Spleen (tissue), 7 donors: ENCODE measurements at regions not wholly inside any gene's neighbourhood (a gene's known extent, or its start where the extent isn't known, plus 50 kb on each side); places are given as distances from the start of the nearest gene placed in this dataset.

Experiments
- POLR2AphosphoS5 ChIP-seq, 3 donors: sonication (generic); formaldehyde crosslinking; IDR thresholded peaks; one replicate each; pipeline ENCODE4 v1.5.1; 2017; ENCODE audit warnings: antibody characterized with exemption in 3 of 3
- TF ChIP-seq, protein P1 (sequence below), 11 experiments: fragments of 200-600 bp in 7 of 11; fragments of 450-650 bp in 4 of 11; sonication (generic) in 4 of 11; IDR thresholded peaks in 8 of 11; conservative IDR thresholded peaks in 3 of 11; 1 replicate in 7 of 11; 2 replicates in 4 of 11; pipeline versions ENCODE4 v1.4.0 to v1.8.0; 2016 to 2021; ENCODE audit warnings: antibody characterized with exemption in 11 of 11, inconsistent platforms in 4 of 11, mild to moderate bottlenecking in 1 of 11
- donor health status: DM: no; HTN: no; CAD: no; lungs with moderate emphysema.
- donor health status: DM: no; HTN: no; CAD: no.
- donor health status: DM: no; HTN: no; CAD: no.

DNA sequence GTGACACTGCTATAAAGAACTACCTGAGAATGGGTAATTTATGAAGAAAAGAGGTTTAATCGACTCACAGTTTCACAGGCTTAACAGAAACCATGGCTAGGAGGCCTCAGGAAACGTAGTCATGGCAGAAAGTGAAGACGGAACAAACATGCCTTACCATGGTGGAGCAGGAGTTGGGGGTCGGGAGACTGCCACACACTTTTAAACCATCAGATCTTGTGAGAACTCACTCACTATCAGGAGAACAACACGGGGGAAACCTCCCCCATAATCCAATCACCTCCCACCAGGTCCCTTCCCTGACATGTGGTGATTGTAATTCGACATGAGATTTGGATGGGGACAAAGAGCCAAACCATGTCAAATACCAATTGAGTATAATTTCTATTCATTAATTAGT lies 2392.6 kb upstream of the C9orf72 start:
- no peak for TF ChIP-seq POLR2AphosphoS5 (IDR thresholded peaks at IDR 0.05)
- TF ChIP-seq, protein P1, sequence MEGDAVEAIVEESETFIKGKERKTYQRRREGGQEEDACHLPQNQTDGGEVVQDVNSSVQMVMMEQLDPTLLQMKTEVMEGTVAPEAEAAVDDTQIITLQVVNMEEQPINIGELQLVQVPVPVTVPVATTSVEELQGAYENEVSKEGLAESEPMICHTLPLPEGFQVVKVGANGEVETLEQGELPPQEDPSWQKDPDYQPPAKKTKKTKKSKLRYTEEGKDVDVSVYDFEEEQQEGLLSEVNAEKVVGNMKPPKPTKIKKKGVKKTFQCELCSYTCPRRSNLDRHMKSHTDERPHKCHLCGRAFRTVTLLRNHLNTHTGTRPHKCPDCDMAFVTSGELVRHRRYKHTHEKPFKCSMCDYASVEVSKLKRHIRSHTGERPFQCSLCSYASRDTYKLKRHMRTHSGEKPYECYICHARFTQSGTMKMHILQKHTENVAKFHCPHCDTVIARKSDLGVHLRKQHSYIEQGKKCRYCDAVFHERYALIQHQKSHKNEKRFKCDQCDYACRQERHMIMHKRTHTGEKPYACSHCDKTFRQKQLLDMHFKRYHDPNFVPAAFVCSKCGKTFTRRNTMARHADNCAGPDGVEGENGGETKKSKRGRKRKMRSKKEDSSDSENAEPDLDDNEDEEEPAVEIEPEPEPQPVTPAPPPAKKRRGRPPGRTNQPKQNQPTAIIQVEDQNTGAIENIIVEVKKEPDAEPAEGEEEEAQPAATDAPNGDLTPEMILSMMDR (IDR thresholded peaks at IDR 0.05 in 8 of 11, conservative IDR thresholded peaks at IDR 0.05 in 3 of 11) = no peak
